Umbilical cord (tissue), 1 donor: ENCODE measurements at regions not wholly inside any gene's neighbourhood (a gene's known extent, or its start where the extent isn't known, plus 50 kb on each side); places are given as distances from the start of the nearest gene placed in this dataset.

Source experiments
- DNase-seq: peaks from one replicate; pipeline ENCODE4 v3.0.0-alpha.2; 2015; ENCODE audit warnings: low spot score

DNA sequence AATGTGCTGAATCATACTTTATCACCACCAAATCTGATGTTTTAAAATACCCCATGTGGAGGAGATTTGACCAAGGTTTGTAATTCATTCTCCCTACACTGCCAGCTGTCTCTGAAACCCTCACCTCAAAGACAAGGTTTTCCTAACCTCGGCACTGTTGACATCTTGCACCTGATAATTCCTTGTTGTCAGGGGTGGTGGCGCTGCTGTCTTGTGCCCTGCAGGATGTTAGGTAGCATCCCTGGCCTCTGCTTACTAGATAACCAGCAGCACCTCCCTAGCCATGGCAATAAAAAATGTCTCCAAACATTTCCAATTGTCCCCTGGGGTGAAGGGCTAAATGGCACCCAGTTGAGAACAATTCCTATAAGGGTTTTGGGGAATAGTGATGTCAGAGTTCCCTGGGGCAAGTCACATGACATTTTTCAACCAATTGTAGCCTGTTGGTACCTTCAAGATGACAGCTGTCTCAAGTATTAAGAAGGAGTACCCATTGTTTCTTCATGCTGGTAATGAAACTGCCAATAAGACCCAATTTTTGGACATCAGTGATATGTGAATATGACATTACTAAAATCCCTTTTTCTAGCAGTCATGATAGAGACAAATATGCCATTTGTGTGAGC is 160.6 kb upstream of the PLCXD3 start:
- DNase-seq = no peak

GRCh38 chr5:41670216-41670615 is 159.8 kb upstream of the PLCXD3 start:
- DNase-seq = no peak

DNA sequence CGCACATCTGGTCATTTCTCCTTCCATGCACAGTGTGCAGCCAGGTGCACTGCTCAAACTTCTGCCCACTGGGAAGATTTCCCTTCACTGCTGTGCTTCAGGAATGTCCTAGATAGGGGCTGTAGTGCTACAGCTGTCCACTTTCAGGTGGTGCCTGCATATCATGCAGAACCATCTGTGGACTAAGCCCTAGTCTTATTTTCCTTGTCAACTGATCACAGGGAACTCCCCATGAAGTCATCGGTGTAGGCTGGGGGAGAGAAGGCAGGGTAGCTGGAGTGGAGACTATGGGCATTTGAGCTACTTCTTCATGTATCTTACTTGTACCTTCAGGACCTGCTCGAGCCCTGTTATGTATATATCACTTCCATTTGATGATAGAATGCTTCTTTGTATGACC is 150.9 kb upstream of the PLCXD3 start:
- no peak for DNase-seq

- DNase-seq = no peak
Observed at GRCh38 chr5:41656597-41656996, 146.2 kb upstream of the PLCXD3 start.

DNA sequence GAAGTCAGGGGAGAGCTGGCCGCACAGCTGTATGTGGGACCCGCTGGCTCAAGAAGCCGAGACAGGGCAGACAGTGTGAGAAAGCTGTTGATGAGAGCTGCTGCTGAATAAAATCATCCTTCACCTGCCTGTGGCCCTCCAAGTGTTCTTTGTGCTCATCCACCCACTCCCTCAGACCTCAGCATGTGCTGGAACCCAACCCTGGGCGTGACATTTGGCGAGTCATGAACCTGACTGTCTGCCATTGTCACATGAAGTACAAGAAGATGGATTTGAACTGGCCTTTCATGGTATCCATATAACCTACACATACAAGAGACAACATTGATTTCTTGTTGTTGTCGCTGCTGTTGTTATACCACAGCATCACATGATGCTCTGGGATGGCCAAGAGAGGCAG is 139.7 kb upstream of the PLCXD3 start:
- no peak for DNase-seq

- DNase-seq = no peak
Observed at GRCh38 chr5:41649659-41650058, 139.3 kb upstream of the PLCXD3 start.

GRCh38 chr5:41648996-41649395 is 138.6 kb upstream of the PLCXD3 start:
- no peak for DNase-seq

- no peak for DNase-seq
Observed at GRCh38 chr5:41641621-41642020, 131.2 kb upstream of the PLCXD3 start.

GRCh38 chr5:41638685-41639084 is 128.3 kb upstream of the PLCXD3 start:
- no peak for DNase-seq

DNA sequence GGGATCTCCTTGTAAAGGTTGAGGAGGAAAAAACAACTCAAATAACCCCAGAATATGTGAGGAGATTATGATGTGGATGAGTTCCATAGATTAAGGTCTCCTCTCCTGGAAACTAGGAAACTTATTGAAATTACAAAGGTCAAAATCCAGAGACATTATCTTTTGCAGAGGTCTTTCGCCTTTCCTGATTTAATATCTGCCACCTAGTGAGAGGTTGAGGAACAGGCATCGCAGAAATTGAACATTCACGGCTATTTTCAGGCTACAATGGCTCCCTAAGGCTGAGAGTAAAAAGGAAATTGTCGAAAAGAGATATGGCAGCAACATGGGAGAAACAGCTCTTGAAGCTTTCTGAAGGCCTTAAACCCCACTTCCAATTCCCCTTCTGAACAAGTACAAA is 127.5 kb upstream of the PLCXD3 start:
- DNase-seq = no peak

DNA sequence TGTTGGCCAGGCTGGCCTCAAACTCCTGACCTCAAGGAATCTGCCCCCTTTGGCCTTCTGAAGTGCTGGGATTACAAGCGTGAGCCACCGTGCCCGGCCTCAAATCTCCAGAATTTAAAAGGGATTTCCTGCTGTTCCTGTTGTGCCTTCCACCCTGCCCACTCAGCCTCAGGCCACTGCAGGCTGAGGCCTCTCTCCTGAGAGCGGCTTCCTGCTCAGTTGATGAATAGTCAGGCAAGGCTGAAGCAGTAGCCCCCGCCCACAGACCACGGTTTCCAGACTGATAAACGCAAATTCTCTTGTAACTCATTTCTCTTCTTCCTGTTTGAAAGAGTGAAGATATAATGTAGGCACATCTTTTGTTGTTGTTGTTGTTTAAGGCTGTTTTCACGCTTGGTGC is 127.0 kb upstream of the PLCXD3 start:
- peak; percentile 17 for DNase-seq

- peak; percentile 5 for DNase-seq
Observed at GRCh38 chr5:41636605-41637004, 126.2 kb upstream of the PLCXD3 start.

DNA sequence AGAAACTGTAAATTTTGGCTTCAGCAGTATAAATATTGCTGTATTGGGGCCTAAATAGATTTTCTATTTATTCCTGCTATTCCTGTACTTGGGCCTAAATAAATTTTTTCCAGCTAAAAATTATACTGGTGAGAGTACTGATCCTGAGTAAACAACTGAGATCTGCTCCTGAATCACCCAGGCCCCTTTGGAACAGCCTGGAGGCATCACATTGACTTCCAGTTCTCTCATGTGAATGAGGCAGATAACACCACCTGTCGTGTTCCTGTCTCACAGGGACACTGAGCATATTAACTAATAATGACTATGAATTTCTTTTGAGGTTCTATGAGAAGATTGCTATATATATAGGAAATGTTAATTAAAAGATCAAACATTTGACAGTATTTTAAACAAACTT is 119.5 kb upstream of the PLCXD3 start:
- no peak for DNase-seq

DNA sequence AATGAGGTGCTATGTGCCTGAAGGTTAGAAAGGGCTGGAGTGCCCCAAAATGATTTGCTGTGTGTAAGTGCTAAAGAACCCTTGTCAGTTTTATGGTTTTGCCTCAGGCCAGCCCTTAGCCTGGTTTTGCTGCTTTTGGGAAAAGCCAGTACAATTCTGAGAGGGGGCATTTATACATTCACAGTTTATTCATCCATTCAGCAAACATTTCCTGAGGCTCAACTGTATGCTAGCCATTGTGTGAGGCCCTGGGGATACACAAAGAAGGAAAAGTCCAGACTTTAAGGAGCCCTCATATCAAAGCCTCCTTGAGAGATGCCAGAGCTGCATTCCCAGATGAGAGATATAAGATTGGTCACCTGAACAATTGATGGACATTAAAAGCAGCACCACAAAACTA is 115.2 kb upstream of the PLCXD3 start:
- no peak for DNase-seq

GRCh38 chr5:41621420-41621819 is 111.0 kb upstream of the PLCXD3 start:
- DNase-seq = no peak

- DNase-seq = no peak
Observed at GRCh38 chr5:41617843-41618515, 107.6 kb upstream of the PLCXD3 start.

DNA sequence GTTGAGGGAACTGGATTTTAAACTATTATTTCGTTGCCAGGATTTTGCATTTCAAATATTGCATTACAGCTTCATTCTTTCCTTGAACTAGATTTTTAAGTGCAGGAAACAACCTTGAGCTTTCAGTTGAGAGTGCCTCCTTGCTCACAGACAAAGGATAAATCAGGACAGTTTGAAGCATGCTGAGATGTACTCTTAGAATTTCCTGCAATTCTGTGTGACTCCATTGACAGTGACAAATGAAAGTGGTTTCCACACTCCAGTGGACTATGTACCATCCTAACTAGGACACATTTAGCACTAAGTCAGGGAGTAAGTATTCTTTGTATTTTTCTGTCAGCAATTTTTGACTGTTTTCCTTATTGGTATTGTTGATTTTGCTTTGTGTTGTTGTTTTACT is 100.0 kb upstream of the PLCXD3 start:
- DNase-seq = no peak

DNA sequence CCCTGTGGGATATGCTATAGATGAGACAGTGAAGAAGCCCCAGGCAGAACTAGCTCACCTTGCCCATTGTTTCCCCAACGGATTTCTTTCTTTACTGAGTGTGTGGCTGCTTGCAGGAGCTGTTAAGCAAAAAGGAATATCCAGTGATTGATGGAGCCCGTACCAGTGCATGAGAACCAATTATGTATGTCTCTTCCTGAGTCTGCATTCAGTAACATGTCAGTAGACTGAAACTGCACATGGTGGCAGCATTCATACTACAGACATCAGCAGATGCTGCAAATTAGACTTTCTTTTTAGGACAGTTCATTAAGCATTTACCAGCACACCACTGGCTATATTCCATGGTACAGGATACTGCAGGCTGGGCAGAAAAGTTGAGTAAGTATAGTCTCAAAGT is 90.3 kb upstream of the PLCXD3 start:
- no peak for DNase-seq

DNA sequence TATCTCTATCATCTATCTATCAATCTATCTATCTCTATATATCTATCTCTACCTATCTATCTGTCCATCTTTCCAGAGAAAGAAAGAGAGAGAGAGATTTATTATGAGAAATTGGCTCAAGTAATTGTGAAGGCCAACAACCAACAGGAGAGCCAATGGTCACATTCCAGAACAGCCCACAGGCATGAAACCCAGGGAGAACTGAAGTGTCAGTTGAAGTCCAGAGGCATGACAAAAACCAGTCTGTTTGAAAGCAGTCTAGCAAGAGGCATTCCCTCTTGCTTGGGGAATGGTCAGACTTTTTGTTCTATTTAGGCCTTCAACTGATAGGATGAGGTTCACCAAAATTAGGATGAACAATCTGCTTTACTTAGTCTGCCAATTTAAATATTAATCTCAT is 87.6 kb upstream of the PLCXD3 start:
- DNase-seq = no peak

- no peak for DNase-seq
Observed at GRCh38 chr5:41587668-41588067, 77.3 kb upstream of the PLCXD3 start.

DNA sequence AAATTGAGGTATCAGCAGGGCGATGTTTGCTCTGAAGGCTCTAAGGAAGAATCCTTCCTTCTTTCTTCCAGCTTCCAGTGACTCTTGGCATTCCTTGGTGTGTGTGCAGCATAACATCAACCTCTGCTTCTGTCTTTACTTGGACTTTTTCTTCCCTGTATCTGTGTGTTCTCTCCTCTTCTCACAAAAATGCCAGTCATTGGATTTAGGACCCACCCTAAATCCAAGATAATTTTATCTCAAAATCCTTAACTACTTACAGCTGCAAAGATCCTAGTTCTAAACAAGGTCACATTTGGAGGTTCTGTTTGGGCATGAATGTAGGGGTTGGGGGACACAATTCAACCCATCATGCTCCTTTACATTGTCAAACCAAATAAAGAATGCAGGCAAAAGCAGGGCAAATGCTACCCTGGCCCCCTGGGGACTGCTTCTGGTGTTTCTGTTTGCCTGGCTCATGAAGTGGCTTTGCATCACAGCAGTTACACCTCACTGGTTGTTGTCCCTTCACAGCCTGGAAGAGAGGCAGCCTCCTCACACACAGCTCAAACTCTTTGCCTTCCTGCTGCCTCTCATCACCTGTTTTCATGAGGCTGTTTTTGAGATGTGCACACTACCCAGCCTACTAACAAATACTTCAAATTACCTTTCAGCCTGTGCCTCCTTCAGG is 64.8 kb upstream of the PLCXD3 start:
- DNase-seq = no peak

GRCh38 chr5:41574391-41574790 is 64.0 kb upstream of the PLCXD3 start:
- DNase-seq = no peak
